CD14-positive monocyte (primary cell): ENCODE measurements at regions not wholly inside any gene's neighbourhood (a gene's known extent, or its start where the extent isn't known, plus 50 kb on each side); places are given as distances from the start of the nearest gene placed in this dataset.

Experiments used
- DNase-seq, 3 donors: peaks; one replicate each; pipeline ENCODE4 v3.0.0-alpha.2; 2011 to 2022
- H2AFZ ChIP-seq: 2 replicates; pipeline ENCODE4 v1.6.0; 2012; ENCODE audit warnings: mild to moderate bottlenecking, low read depth, low read length, inconsistent platforms; ENCODE audit not compliant: insufficient read depth, poor library complexity, severe bottlenecking
- H3K27ac ChIP-seq, 2 donors: 1 replicate in 1 of 2; 2 replicates in 1 of 2; pipeline ENCODE4 v1.5.1; 2012 to 2013; ENCODE audit warnings: low read length in 2 of 2, control low read depth in 1 of 2, inconsistent platforms in 1 of 2, low read depth in 1 of 2, mild to moderate bottlenecking in 1 of 2
- H3K27me3 ChIP-seq, 2 donors: one replicate each; pipeline versions ENCODE4 v1.6.0 to v1.6.1; 2011 to 2013; ENCODE audit warnings: low read length in 2 of 2; ENCODE audit not compliant: control insufficient read depth in 2 of 2, insufficient read depth in 2 of 2
- H3K36me3 ChIP-seq, 2 donors: replicated peaks in 1 of 2; 1 replicate in 1 of 2; 2 replicates in 1 of 2; pipeline versions ENCODE4 v1.5.1 to v1.6.1; 2012 to 2013; ENCODE audit warnings: low read length in 2 of 2, control low read depth in 1 of 2, inconsistent platforms in 1 of 2, mild to moderate bottlenecking in 1 of 2; ENCODE audit not compliant: insufficient read depth in 2 of 2, control insufficient read depth in 1 of 2
- H3K4me1 ChIP-seq, 2 donors: 1 replicate in 1 of 2; 2 replicates in 1 of 2; pipeline versions ENCODE4 v1.5.1 to v1.6.1; 2012 to 2013; ENCODE audit warnings: low read length in 2 of 2, control low read depth in 1 of 2, inconsistent platforms in 1 of 2, mild to moderate bottlenecking in 1 of 2, moderate library complexity in 1 of 2; ENCODE audit not compliant: insufficient read depth in 2 of 2, control insufficient read depth in 1 of 2
- H3K4me2 ChIP-seq: replicated peaks from 2 replicates; pipeline ENCODE3; 2012; ENCODE audit warnings: low read length, moderate library complexity, mild to moderate bottlenecking; ENCODE audit not compliant: poor library complexity, severe bottlenecking; ENCODE audit errors: extremely low read depth
- H3K4me3 ChIP-seq, 3 experiments: fragments of 200-600 bp in 1 of 3; sonication (generic) in 1 of 3; replicated peaks in 1 of 3; 1 replicate in 2 of 3; 2 replicates in 1 of 3; pipeline ENCODE4 v1.5.1; 2011 to 2013; ENCODE audit warnings: low read length in 3 of 3, mild to moderate bottlenecking in 3 of 3, control low read depth in 2 of 3, low read depth in 2 of 3, inconsistent platforms in 1 of 3, moderate library complexity in 1 of 3
- H3K79me2 ChIP-seq: 2 replicates; pipeline ENCODE4 v1.6.0; 2012; ENCODE audit warnings: mild to moderate bottlenecking, control low read depth, inconsistent platforms, low read length, moderate library complexity; ENCODE audit not compliant: insufficient read depth
- H3K9ac ChIP-seq: 2 replicates; pipeline ENCODE4 v1.6.0; 2017; ENCODE audit warnings: low read length, mild to moderate bottlenecking; ENCODE audit not compliant: insufficient read depth, poor library complexity, severe bottlenecking
- H3K9me3 ChIP-seq, 2 donors: replicated peaks in 1 of 2; 1 replicate in 1 of 2; 2 replicates in 1 of 2; pipeline versions ENCODE4 v1.5.1 to v1.6.1; 2012 to 2013; ENCODE audit warnings: low read length in 2 of 2, control low read depth in 1 of 2; ENCODE audit not compliant: control insufficient read depth in 1 of 2, insufficient read depth in 1 of 2
- H4K20me1 ChIP-seq: 2 replicates; pipeline ENCODE4 v1.6.0; 2012; ENCODE audit warnings: mild to moderate bottlenecking, low read length, control low read depth, moderate library complexity; ENCODE audit not compliant: insufficient read depth
- H3K27ac Mint-ChIP-seq, 7 donors: one replicate each; pipeline ENCODE4 v1.8.0; 2020; ENCODE audit warnings: mild to moderate bottlenecking in 7 of 7, mixed read lengths in 7 of 7, moderate library complexity in 6 of 7, inconsistent platforms in 2 of 7
- H3K27me3 Mint-ChIP-seq, 3 donors: one replicate each; pipeline ENCODE4 v1.8.0; 2021 to 2022; ENCODE audit warnings: low read depth in 3 of 3, mild to moderate bottlenecking in 3 of 3, mixed read lengths in 3 of 3, moderate library complexity in 3 of 3, inconsistent platforms in 1 of 3
- H3K36me3 Mint-ChIP-seq, 2 donors: one replicate each; pipeline ENCODE4 v1.8.0; 2020; ENCODE audit warnings: mixed read lengths in 2 of 2, inconsistent platforms in 1 of 2, mild to moderate bottlenecking in 1 of 2
- H3K4me1 Mint-ChIP-seq: one replicate; pipeline ENCODE4 v1.8.0; 2020; ENCODE audit warnings: mild to moderate bottlenecking, mixed read lengths
- H3K4me3 Mint-ChIP-seq, 2 donors: one replicate each; pipeline ENCODE4 v1.8.0; 2020; ENCODE audit warnings: mild to moderate bottlenecking in 2 of 2, mixed read lengths in 2 of 2, moderate library complexity in 1 of 2
- H3K9me3 Mint-ChIP-seq, 7 donors: one replicate each; pipeline ENCODE4 v1.8.0; 2020 to 2022; ENCODE audit warnings: mixed read lengths in 7 of 7, mild to moderate bottlenecking in 6 of 7, moderate library complexity in 6 of 7, inconsistent platforms in 2 of 7
- CTCF ChIP-seq: fragments of 200-600 bp; IDR thresholded peaks from one replicate; pipeline ENCODE4 v1.8.0; 2022; ENCODE audit warnings: antibody characterized with exemption, mild to moderate bottlenecking
- WGBS: methylation state at CpG from one replicate; pipeline ENCODE4 v1.1.5; 2013; ENCODE audit warnings: missing lambda C conversion rate; ENCODE audit not compliant: insufficient coverage; 5-methylcytosine and 5-hydroxymethylcytosine counted together
- intact Hi-C, 2 donors: fragments of 100-400 bp; cut with micrococcal nuclease; formaldehyde crosslinking; loops; one replicate each; pipeline versions ENCODE4 v1.15.0 to v1.15.1; 2023

- Mint-ChIP-seq H3K36me3 (no peaks in the 10 kb centered on the region), H3K27ac (no peak overlapping the region), H3K4me3 (no peak overlapping the region), H3K9me3 (peaks cover 0 to 8% (median 0%) of the 10 kb centered on the region in 7 donors), H3K27me3 (no peaks in the 10 kb centered on the region), H3K4me1 (no peaks in the 10 kb centered on the region)
- no peaks in the 10 kb centered on the region for H3K4me1 ChIP-seq
- no peaks in the 10 kb centered on the region for H3K27me3 ChIP-seq
- H2AFZ ChIP-seq = no peak overlapping the region
- no peak for TF ChIP-seq CTCF
- WGBS = no CpG with 5 or more reads among the region's 2 CpGs
- no peaks in the 10 kb centered on the region for H3K79me2 ChIP-seq
- intact Hi-C loops = no loop called here
- H4K20me1 ChIP-seq = no peaks in the 10 kb centered on the region
- peaks cover 5 to 8% of the 10 kb centered on the region in 2 donors for H3K9me3 ChIP-seq
- H3K36me3 ChIP-seq = no peaks in the 10 kb centered on the region
- no peak for DNase-seq
- no peak overlapping the region for H3K27ac ChIP-seq
- no peak overlapping the region for H3K9ac ChIP-seq
- no peak overlapping the region for H3K4me2 ChIP-seq
- H3K4me3 ChIP-seq = no peak overlapping the region
These were observed 1875.2 kb upstream of the PIK3C3 start for GRCh38 chr18:40079786-40080185.

GRCh38 chr18:40075616-40076015 lies 1879.4 kb upstream of the PIK3C3 start:
- no peaks in the 10 kb centered on the region for H3K36me3 Mint-ChIP-seq
- Histone ChIP-seq H3K9me3 (peaks cover 7% of the 10 kb centered on the region in 2 donors), H3K4me2 (no peak overlapping the region), H3K4me3 (no peak overlapping the region), H2AFZ (no peak overlapping the region), H3K27ac (no peak overlapping the region), H3K79me2 (no peaks in the 10 kb centered on the region), H3K4me1 (no peaks in the 10 kb centered on the region), H3K36me3 (no peaks in the 10 kb centered on the region), H4K20me1 (no peaks in the 10 kb centered on the region), H3K27me3 (no peaks in the 10 kb centered on the region), H3K9ac (no peak overlapping the region)
- intact Hi-C loops = no loop called here
- no peak for DNase-seq
- no peaks in the 10 kb centered on the region for H3K4me1 Mint-ChIP-seq
- 78% methylated on average over 1 of the region's 2 CpGs for WGBS
- H3K27ac Mint-ChIP-seq = no peak overlapping the region
- no peak overlapping the region for H3K4me3 Mint-ChIP-seq
- H3K9me3 Mint-ChIP-seq = peaks cover 0 to 13% (median 4%) of the 10 kb centered on the region in 7 donors
- no peaks in the 10 kb centered on the region for H3K27me3 Mint-ChIP-seq
- TF ChIP-seq CTCF = no peak
